Glutamatergic neuron (in vitro differentiated cells): ENCODE measurements at regions not wholly inside any gene's neighbourhood (a gene's known extent, or its start where the extent isn't known, plus 50 kb on each side); places are given as distances from the start of the nearest gene placed in this dataset.
A peak's percentile ranks its signal among the peaks of the same experiment; 100 is the strongest.

Experiments used
- DNase-seq: peaks from one replicate; pipeline ENCODE4 v3.0.0; 2022
- H3K27ac Mint-ChIP-seq: one replicate; pipeline ENCODE4 v1.8.0; 2020; ENCODE audit warnings: mild to moderate bottlenecking, mixed read lengths, inconsistent platforms; ENCODE audit not compliant: unreplicated experiment
- H3K27me3 Mint-ChIP-seq: one replicate; pipeline ENCODE4 v1.8.0; 2020; ENCODE audit warnings: mild to moderate bottlenecking, moderate library complexity, mixed read lengths, inconsistent platforms; ENCODE audit not compliant: unreplicated experiment
- H3K36me3 Mint-ChIP-seq: one replicate; pipeline ENCODE4 v1.8.0; 2020; ENCODE audit warnings: mild to moderate bottlenecking, mixed read lengths, inconsistent platforms; ENCODE audit not compliant: unreplicated experiment
- H3K4me1 Mint-ChIP-seq: one replicate; pipeline ENCODE4 v1.8.0; 2020; ENCODE audit warnings: mild to moderate bottlenecking, low read depth, mixed read lengths, inconsistent platforms; ENCODE audit not compliant: unreplicated experiment
- H3K4me3 Mint-ChIP-seq: one replicate; pipeline ENCODE4 v1.8.0; 2020; ENCODE audit warnings: mild to moderate bottlenecking, mixed read lengths, inconsistent platforms; ENCODE audit not compliant: unreplicated experiment
- H3K9me3 Mint-ChIP-seq: one replicate; pipeline ENCODE4 v1.8.0; 2020; ENCODE audit warnings: mild to moderate bottlenecking, moderate library complexity, mixed read lengths, inconsistent platforms; ENCODE audit not compliant: unreplicated experiment
- TF ChIP-seq, protein P1 (sequence below): fragments of 200-600 bp; sonication (generic); IDR thresholded peaks from one replicate; pipeline ENCODE4 v1.5.0; 2021; ENCODE audit not compliant: partially characterized antibody, unreplicated experiment

- DNase-seq = peak; percentile 11
- TF ChIP-seq, protein P1, sequence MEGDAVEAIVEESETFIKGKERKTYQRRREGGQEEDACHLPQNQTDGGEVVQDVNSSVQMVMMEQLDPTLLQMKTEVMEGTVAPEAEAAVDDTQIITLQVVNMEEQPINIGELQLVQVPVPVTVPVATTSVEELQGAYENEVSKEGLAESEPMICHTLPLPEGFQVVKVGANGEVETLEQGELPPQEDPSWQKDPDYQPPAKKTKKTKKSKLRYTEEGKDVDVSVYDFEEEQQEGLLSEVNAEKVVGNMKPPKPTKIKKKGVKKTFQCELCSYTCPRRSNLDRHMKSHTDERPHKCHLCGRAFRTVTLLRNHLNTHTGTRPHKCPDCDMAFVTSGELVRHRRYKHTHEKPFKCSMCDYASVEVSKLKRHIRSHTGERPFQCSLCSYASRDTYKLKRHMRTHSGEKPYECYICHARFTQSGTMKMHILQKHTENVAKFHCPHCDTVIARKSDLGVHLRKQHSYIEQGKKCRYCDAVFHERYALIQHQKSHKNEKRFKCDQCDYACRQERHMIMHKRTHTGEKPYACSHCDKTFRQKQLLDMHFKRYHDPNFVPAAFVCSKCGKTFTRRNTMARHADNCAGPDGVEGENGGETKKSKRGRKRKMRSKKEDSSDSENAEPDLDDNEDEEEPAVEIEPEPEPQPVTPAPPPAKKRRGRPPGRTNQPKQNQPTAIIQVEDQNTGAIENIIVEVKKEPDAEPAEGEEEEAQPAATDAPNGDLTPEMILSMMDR = no peak
- H3K9me3 Mint-ChIP-seq = no peaks in the 10 kb centered on the region
- H3K27ac Mint-ChIP-seq = no peak overlapping the region
- no peak overlapping the region for H3K4me3 Mint-ChIP-seq
- H3K4me1 Mint-ChIP-seq = peaks cover 19% of the 10 kb centered on the region
- H3K36me3 Mint-ChIP-seq = no peaks in the 10 kb centered on the region
- peaks cover 6% of the 10 kb centered on the region for H3K27me3 Mint-ChIP-seq
These were observed 664.8 kb downstream of the STK39 start for GRCh38 chr2:167582619-167583018.

- TF ChIP-seq, protein P1 = no peak
- Mint-ChIP-seq H3K36me3 (no peaks in the 10 kb centered on the region), H3K9me3 (no peaks in the 10 kb centered on the region), H3K27ac (no peak overlapping the region), H3K4me3 (no peak overlapping the region), H3K4me1 (peaks cover 19% of the 10 kb centered on the region), H3K27me3 (peaks cover 6% of the 10 kb centered on the region)
- no peak for DNase-seq
These were observed 665.3 kb downstream of the STK39 start for GRCh38 chr2:167581961-167582574.

DNA sequence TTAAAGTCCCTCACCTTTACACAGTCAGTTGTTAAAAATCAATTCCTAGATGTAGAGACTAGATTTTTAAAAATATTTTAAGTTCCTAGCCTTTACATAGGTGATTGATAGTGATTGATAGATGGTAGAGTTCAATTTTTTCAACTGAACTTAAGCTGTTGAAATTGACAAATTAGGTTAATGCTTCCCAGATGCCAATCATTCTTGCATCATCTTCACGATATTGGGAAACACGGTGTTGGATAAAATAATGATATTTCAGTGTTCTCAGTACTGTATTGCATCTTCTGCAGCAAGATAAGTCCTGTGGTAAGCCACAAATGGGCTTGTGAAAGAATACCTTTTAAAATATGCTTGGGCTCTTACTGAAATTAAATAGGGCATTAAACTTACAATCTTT lies 667.6 kb downstream of the STK39 start:
- Mint-ChIP-seq H3K9me3 (no peaks in the 10 kb centered on the region), H3K4me1 (peaks cover 16% of the 10 kb centered on the region), H3K4me3 (no peak overlapping the region), H3K36me3 (no peaks in the 10 kb centered on the region), H3K27ac (no peak overlapping the region), H3K27me3 (peaks cover 6% of the 10 kb centered on the region)
- DNase-seq = no peak
- TF ChIP-seq, protein P1 = no peak

DNA sequence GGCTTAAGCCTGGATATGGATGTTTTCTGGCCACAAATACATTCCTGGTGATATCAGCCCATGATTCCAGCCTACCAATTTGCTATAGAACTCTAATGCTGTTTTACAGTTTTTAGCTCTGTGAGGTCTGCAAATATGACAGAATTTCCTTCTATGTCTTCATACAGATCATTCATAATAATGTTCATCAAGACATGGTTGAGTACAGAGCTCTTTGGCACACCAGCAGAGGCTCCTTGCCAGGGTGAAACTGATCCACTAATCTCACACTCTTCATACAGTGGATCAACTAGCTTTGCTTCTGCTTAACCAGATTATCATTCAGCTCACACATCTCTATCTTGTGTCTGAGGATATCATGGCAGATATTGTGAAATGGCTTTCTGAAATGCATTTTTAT lies 672.1 kb downstream of the STK39 start:
- TF ChIP-seq, protein P1 = no peak
- H3K9me3 Mint-ChIP-seq = no peaks in the 10 kb centered on the region
- H3K27ac Mint-ChIP-seq = no peak overlapping the region
- no peak overlapping the region for H3K4me3 Mint-ChIP-seq
- DNase-seq = no peak
- H3K36me3 Mint-ChIP-seq = no peaks in the 10 kb centered on the region
- no peaks in the 10 kb centered on the region for H3K4me1 Mint-ChIP-seq
- H3K27me3 Mint-ChIP-seq = peaks cover 1% of the 10 kb centered on the region

GRCh38 chr2:167572883-167573619 lies 674.3 kb downstream of the STK39 start:
- Mint-ChIP-seq H3K36me3 (no peaks in the 10 kb centered on the region), H3K4me1 (no peaks in the 10 kb centered on the region), H3K27ac (no peak overlapping the region), H3K27me3 (peaks cover 1% of the 10 kb centered on the region), H3K4me3 (no peak overlapping the region), H3K9me3 (no peaks in the 10 kb centered on the region)
- TF ChIP-seq, protein P1 = no peak
- no peak for DNase-seq
